HepG2 (cell line): ENCODE measurements at regions not wholly inside any gene's neighbourhood (a gene's known extent, or its start where the extent isn't known, plus 50 kb on each side); places are given as distances from the start of the nearest gene placed in this dataset.

Source experiments
- GRHL1 ChIP-seq: sonication (generic); formaldehyde crosslinking; conservative IDR thresholded peaks from 2 replicates; pipeline ENCODE4 v1.8.0; 2022; ENCODE audit warnings: missing genetic modification reagents
- ZNF354B ChIP-seq: sonication (generic); formaldehyde crosslinking; IDR thresholded peaks from 2 replicates; pipeline ENCODE4 v1.8.0; 2022; ENCODE audit warnings: mild to moderate bottlenecking, missing genetic modification reagents

GRCh38 chr2:185012643-185013042, 414.3 kb downstream of the ZNF804A start:
- no peak for TF ChIP-seq ZNF354B (CRISPR knock-in tag)
- TF ChIP-seq GRHL1 (CRISPR knock-in tag), result no peak
